Kidney capillary endothelial cell (primary cell): ENCODE measurements at regions not wholly inside any gene's neighbourhood (a gene's known extent, or its start where the extent isn't known, plus 50 kb on each side); places are given as distances from the start of the nearest gene placed in this dataset.
"Not testable (repeated sequence)": the region's sequence is repeated elsewhere in the genome, so short reads cannot be mapped to it uniquely, and the experiment has no call there.

ENCODE experiments used
- DNase-seq: peaks from one replicate; pipeline ENCODE4 v3.0.0-alpha.2; 2018; ENCODE audit warnings: low spot score

- DNase-seq, result no peak
Observed at GRCh38 chr7:15816835-15817426, 130.4 kb upstream of the MEOX2 start.

GRCh38 chr7:15813448-15813847, 127.0 kb upstream of the MEOX2 start:
- no peak for DNase-seq

GRCh38 chr7:15810383-15810782, 123.9 kb upstream of the MEOX2 start:
- not testable (repeated sequence) for DNase-seq

- not testable (repeated sequence) for DNase-seq
Observed at GRCh38 chr7:15809936-15810335, 123.5 kb upstream of the MEOX2 start.

- no peak for DNase-seq
Observed at GRCh38 chr7:15805891-15806290, 119.4 kb upstream of the MEOX2 start.

GRCh38 chr7:15802425-15802824, 115.9 kb upstream of the MEOX2 start:
- DNase-seq, result no peak

- peak; percentile 76 for DNase-seq
Observed at GRCh38 chr7:15801551-15801950, 115.1 kb upstream of the MEOX2 start.

GRCh38 chr7:15801041-15801440, 114.6 kb upstream of the MEOX2 start:
- no peak for DNase-seq

GRCh38 chr7:15798081-15798480, 111.6 kb upstream of the MEOX2 start:
- no peak for DNase-seq

GRCh38 chr7:15795393-15795792, 108.9 kb upstream of the MEOX2 start:
- DNase-seq, result no peak

GRCh38 chr7:15794801-15795200, 108.3 kb upstream of the MEOX2 start:
- DNase-seq, result no peak

GRCh38 chr7:15784694-15785030, 98.2 kb upstream of the MEOX2 start:
- DNase-seq, result no peak

- DNase-seq, result no peak
Observed at GRCh38 chr7:15783987-15784693, 97.7 kb upstream of the MEOX2 start.

- DNase-seq, result no peak
Observed at GRCh38 chr7:15782656-15783055, 96.2 kb upstream of the MEOX2 start.

GRCh38 chr7:15781944-15782343, 95.5 kb upstream of the MEOX2 start:
- no peak for DNase-seq

GRCh38 chr7:15780271-15780670, 93.8 kb upstream of the MEOX2 start:
- peak; percentile 53 for DNase-seq

GRCh38 chr7:15778191-15778590, 91.7 kb upstream of the MEOX2 start:
- peak; percentile 4 for DNase-seq

GRCh38 chr7:15765753-15766152, 79.3 kb upstream of the MEOX2 start:
- peak; percentile 10 for DNase-seq

GRCh38 chr7:15764851-15765382, 78.4 kb upstream of the MEOX2 start:
- DNase-seq, result no peak

- no peak for DNase-seq
Observed at GRCh38 chr7:15764010-15764409, 77.5 kb upstream of the MEOX2 start.

- DNase-seq, result no peak
Observed at GRCh38 chr7:15757041-15758000, 70.8 kb upstream of the MEOX2 start.

GRCh38 chr7:15755061-15755460, 68.6 kb upstream of the MEOX2 start:
- DNase-seq, result no peak
